GM06990 (cell line): ENCODE measurements at regions not wholly inside any gene's neighbourhood (a gene's known extent, or its start where the extent isn't known, plus 50 kb on each side); places are given as distances from the start of the nearest gene placed in this dataset.

Source experiments
- DNase-seq: peaks from one replicate; pipeline ENCODE4 v3.0.0-alpha.2; 2011; ENCODE audit not compliant: insufficient read length; ENCODE audit errors: extremely low read depth
- H3K27me3 ChIP-seq: replicated peaks from 2 replicates; pipeline ENCODE4 v1.6.0; 2011; ENCODE audit warnings: low read length; ENCODE audit not compliant: control insufficient read depth, insufficient read depth
- H3K36me3 ChIP-seq: 2 replicates; pipeline ENCODE4 v1.5.1; 2011; ENCODE audit warnings: low read length; ENCODE audit not compliant: control insufficient read depth, insufficient read depth
- H3K4me3 ChIP-seq: replicated peaks from 2 replicates; pipeline ENCODE4 v1.5.1; 2011; ENCODE audit warnings: low read depth, mild to moderate bottlenecking, control low read depth, low read length
- CTCF ChIP-seq: IDR thresholded peaks from 2 replicates; pipeline ENCODE4 v1.5.1; 2011; ENCODE audit warnings: low read length, control low read depth, mild to moderate bottlenecking, inconsistent platforms; ENCODE audit not compliant: insufficient read depth, poor library complexity, severe bottlenecking

- Histone ChIP-seq H3K4me3 (no peak overlapping the region), H3K36me3 (no peaks in the 10 kb centered on the region), H3K27me3 (no peaks in the 10 kb centered on the region)
- DNase-seq = no peak
- TF ChIP-seq CTCF = no peak
Measured at GRCh38 chr16:51429041-51429440, 278.0 kb upstream of the SALL1 start.

- H3K27me3 ChIP-seq = no peaks in the 10 kb centered on the region
- no peak for TF ChIP-seq CTCF
- H3K4me3 ChIP-seq = no peak overlapping the region
- no peaks in the 10 kb centered on the region for H3K36me3 ChIP-seq
- no peak for DNase-seq
Measured at GRCh38 chr16:51427085-51427484, 276.0 kb upstream of the SALL1 start.

GRCh38 chr16:51426276-51426675 lies 275.2 kb upstream of the SALL1 start:
- no peak overlapping the region for H3K4me3 ChIP-seq
- no peak for TF ChIP-seq CTCF

GRCh38 chr16:51420247-51420646 lies 269.2 kb upstream of the SALL1 start:
- no peak for DNase-seq
- Histone ChIP-seq H3K27me3 (no peaks in the 10 kb centered on the region), H3K36me3 (no peaks in the 10 kb centered on the region), H3K4me3 (no peak overlapping the region)
- TF ChIP-seq CTCF = no peak

More at GRCh38 chr16:51426276-51426675, 275.2 kb upstream of the SALL1 start:
- DNase-seq = no peak
- Histone ChIP-seq H3K36me3 (no peaks in the 10 kb centered on the region), H3K27me3 (no peaks in the 10 kb centered on the region)

GRCh38 chr16:51419768-51420167 lies 268.7 kb upstream of the SALL1 start:
- TF ChIP-seq CTCF = no peak
- Histone ChIP-seq H3K36me3 (no peaks in the 10 kb centered on the region), H3K27me3 (no peaks in the 10 kb centered on the region), H3K4me3 (no peak overlapping the region)
- no peak for DNase-seq

GRCh38 chr16:51418258-51418657 lies 267.2 kb upstream of the SALL1 start:
- no peak for TF ChIP-seq CTCF
- no peak for DNase-seq
- Histone ChIP-seq H3K4me3 (no peak overlapping the region), H3K36me3 (no peaks in the 10 kb centered on the region), H3K27me3 (no peaks in the 10 kb centered on the region)
